Activated CD8-positive, alpha-beta memory T cell treated with anti-CD3 and anti-CD28 coated beads, Interleukin-2, amount 50 U/mL, for 4 hours (primary cell): ENCODE measurements at regions not wholly inside any gene's neighbourhood (a gene's known extent, or its start where the extent isn't known, plus 50 kb on each side); places are given as distances from the start of the nearest gene placed in this dataset.

Experiments used
- DNase-seq: peaks from one replicate; pipeline ENCODE4 v3.0.0-alpha.2; 2020

GRCh38 chr18:40855661-40856060 is 1099.4 kb upstream of the PIK3C3 start:
- no peak for DNase-seq

GRCh38 chr18:40852406-40852805 is 1102.6 kb upstream of the PIK3C3 start:
- no peak for DNase-seq

GRCh38 chr18:40851014-40851429 is 1104.0 kb upstream of the PIK3C3 start:
- DNase-seq, result no peak

GRCh38 chr18:40849886-40850285 is 1105.1 kb upstream of the PIK3C3 start:
- no peak for DNase-seq

GRCh38 chr18:40841467-40841866 is 1113.6 kb upstream of the PIK3C3 start:
- no peak for DNase-seq

GRCh38 chr18:40841063-40841462 is 1114.0 kb upstream of the PIK3C3 start:
- DNase-seq, result no peak

- no peak for DNase-seq
These were observed 1122.7 kb upstream of the PIK3C3 start for GRCh38 chr18:40832362-40832761.

GRCh38 chr18:40824291-40824690 is 1130.7 kb upstream of the PIK3C3 start:
- DNase-seq, result no peak

GRCh38 chr18:40821596-40822243 is 1133.3 kb upstream of the PIK3C3 start:
- DNase-seq, result no peak

GRCh38 chr18:40812981-40813515 is 1142.0 kb upstream of the PIK3C3 start:
- DNase-seq, result no peak

- DNase-seq, result no peak
These were observed 1144.7 kb upstream of the PIK3C3 start for GRCh38 chr18:40810372-40810771.

- DNase-seq, result no peak
These were observed 1165.7 kb upstream of the PIK3C3 start for GRCh38 chr18:40789286-40789685.

GRCh38 chr18:40782453-40783130 is 1172.4 kb upstream of the PIK3C3 start:
- no peak for DNase-seq

GRCh38 chr18:40769786-40770185 is 1185.2 kb upstream of the PIK3C3 start:
- no peak for DNase-seq

GRCh38 chr18:40760251-40760650 is 1194.8 kb upstream of the PIK3C3 start:
- no peak for DNase-seq

GRCh38 chr18:40754477-40754876 is 1200.6 kb upstream of the PIK3C3 start:
- DNase-seq, result no peak

GRCh38 chr18:40752316-40752715 is 1202.7 kb upstream of the PIK3C3 start:
- no peak for DNase-seq

GRCh38 chr18:40751186-40751585 is 1203.8 kb upstream of the PIK3C3 start:
- DNase-seq, result no peak

- no peak for DNase-seq
These were observed 1216.0 kb upstream of the PIK3C3 start for GRCh38 chr18:40739029-40739428.

GRCh38 chr18:40738321-40738880 is 1216.6 kb upstream of the PIK3C3 start:
- DNase-seq, result no peak

GRCh38 chr18:40708726-40709125 is 1246.3 kb upstream of the PIK3C3 start:
- DNase-seq, result no peak

GRCh38 chr18:40707797-40708196 is 1247.2 kb upstream of the PIK3C3 start:
- DNase-seq, result no peak

- DNase-seq, result no peak
These were observed 1256.9 kb upstream of the PIK3C3 start for GRCh38 chr18:40698129-40698528.

GRCh38 chr18:40695526-40695925 is 1259.5 kb upstream of the PIK3C3 start:
- DNase-seq, result no peak
